ENCODE measurements at regions not wholly inside any gene's neighbourhood (a gene's known extent, or its start where the extent isn't known, plus 50 kb on each side); places are given as distances from the start of the nearest gene placed in this dataset.

DNA sequence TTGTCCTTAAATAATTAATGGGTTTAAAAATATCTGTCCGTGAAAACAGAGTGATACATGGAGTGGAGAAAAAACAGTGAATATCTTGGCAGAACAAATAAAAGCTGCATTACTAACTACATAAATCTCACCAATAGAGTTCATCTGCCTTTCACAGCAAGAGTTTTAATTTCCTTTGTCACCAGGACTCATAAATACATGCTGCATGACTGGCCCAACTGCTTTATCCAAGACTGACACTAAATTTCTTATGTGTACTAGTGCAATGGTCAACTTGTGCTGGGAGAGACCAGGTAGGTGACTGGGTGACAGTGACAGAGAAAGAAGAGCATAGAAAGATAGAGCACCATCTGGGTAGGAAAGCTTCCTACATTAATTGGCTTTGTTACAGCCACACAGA lies 402.8 kb downstream of the RAD51AP2 start:
- H3K36me3 ChIP-seq (ENCODE audit: control insufficient read depth, insufficient read depth, low read length) = no peaks in the 10 kb centered on the region; the same call in 1 of the 2 replicates
- no peak overlapping the region for H3K4me3 ChIP-seq (ENCODE audit: low read depth in 2 of 2, low read length in 2 of 2)
- TF ChIP-seq, protein P1, sequence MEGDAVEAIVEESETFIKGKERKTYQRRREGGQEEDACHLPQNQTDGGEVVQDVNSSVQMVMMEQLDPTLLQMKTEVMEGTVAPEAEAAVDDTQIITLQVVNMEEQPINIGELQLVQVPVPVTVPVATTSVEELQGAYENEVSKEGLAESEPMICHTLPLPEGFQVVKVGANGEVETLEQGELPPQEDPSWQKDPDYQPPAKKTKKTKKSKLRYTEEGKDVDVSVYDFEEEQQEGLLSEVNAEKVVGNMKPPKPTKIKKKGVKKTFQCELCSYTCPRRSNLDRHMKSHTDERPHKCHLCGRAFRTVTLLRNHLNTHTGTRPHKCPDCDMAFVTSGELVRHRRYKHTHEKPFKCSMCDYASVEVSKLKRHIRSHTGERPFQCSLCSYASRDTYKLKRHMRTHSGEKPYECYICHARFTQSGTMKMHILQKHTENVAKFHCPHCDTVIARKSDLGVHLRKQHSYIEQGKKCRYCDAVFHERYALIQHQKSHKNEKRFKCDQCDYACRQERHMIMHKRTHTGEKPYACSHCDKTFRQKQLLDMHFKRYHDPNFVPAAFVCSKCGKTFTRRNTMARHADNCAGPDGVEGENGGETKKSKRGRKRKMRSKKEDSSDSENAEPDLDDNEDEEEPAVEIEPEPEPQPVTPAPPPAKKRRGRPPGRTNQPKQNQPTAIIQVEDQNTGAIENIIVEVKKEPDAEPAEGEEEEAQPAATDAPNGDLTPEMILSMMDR (IDR thresholded peaks at IDR 0.05) = no peak
- TF ChIP-seq POLR2AphosphoS5 (IDR thresholded peaks at IDR 0.05; ENCODE audit: low read depth, low read length) = no peak
- no peak for TF ChIP-seq SIN3A (IDR thresholded peaks at IDR 0.05; ENCODE audit: borderline replicate concordance, insufficient read depth, low read depth, low read length)
- TF ChIP-seq, protein P2, sequence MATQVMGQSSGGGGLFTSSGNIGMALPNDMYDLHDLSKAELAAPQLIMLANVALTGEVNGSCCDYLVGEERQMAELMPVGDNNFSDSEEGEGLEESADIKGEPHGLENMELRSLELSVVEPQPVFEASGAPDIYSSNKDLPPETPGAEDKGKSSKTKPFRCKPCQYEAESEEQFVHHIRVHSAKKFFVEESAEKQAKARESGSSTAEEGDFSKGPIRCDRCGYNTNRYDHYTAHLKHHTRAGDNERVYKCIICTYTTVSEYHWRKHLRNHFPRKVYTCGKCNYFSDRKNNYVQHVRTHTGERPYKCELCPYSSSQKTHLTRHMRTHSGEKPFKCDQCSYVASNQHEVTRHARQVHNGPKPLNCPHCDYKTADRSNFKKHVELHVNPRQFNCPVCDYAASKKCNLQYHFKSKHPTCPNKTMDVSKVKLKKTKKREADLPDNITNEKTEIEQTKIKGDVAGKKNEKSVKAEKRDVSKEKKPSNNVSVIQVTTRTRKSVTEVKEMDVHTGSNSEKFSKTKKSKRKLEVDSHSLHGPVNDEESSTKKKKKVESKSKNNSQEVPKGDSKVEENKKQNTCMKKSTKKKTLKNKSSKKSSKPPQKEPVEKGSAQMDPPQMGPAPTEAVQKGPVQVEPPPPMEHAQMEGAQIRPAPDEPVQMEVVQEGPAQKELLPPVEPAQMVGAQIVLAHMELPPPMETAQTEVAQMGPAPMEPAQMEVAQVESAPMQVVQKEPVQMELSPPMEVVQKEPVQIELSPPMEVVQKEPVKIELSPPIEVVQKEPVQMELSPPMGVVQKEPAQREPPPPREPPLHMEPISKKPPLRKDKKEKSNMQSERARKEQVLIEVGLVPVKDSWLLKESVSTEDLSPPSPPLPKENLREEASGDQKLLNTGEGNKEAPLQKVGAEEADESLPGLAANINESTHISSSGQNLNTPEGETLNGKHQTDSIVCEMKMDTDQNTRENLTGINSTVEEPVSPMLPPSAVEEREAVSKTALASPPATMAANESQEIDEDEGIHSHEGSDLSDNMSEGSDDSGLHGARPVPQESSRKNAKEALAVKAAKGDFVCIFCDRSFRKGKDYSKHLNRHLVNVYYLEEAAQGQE (IDR thresholded peaks at IDR 0.05; ENCODE audit: insufficient read depth in 1 of 2, low read depth in 2 of 2, low read length in 1 of 2) = no peak
- no peak for TF ChIP-seq TCF7L2 (IDR thresholded peaks at IDR 0.05; ENCODE audit: low read depth, low read length)
- in situ Hi-C loops (cut with HindIII; ENCODE audit: low pct_unique_long_range_greater_than_20kb, low sequenced_read_pairs) (no loop called here), intact Hi-C loops (cut with micrococcal nuclease; ENCODE audit: unreplicated experiment) (no loop called here)
- no peaks in the 10 kb centered on the region for H3K4me1 ChIP-seq (ENCODE audit: control insufficient read depth, insufficient read depth, low read length)
- DNase-seq (ENCODE audit: low read depth, low spot score) (no peak), ATAC-seq (no peak)
- ChIA-PET CTCF (no interaction called here), POLR2A (no interaction called here)
- H3K27me3 ChIP-seq (ENCODE audit: control insufficient read depth, insufficient read depth, low read length) = no peaks in the 10 kb centered on the region
- no peak overlapping the region for H3K27ac ChIP-seq (ENCODE audit: low read length)
- no peaks in the 10 kb centered on the region for H3K9me3 ChIP-seq (ENCODE audit: control insufficient read depth, insufficient read depth, low read depth, low read length)
- BruUV-seq (replicated peaks) = no TSS peak

DNA sequence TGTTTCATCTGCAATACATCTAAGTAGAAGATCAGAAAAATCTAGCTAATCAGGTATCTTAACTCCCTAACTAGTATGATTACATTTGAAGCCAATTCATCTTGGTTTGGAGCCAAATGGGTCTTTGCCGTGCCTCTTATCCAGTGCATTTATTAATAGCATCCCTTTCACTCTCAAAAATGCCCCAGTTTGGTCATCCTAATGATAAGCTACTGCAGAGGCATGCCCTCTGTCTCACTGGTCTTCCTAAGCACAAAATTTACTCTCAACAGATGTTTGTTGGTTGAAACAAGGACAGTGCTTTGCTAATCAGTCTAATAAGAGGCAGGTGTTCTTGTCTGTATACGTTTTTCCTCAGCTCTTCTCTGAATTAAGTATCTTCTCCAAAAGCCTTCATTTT lies 403.2 kb downstream of the RAD51AP2 start:
- CTCF ChIA-PET = no interaction called here
- no peak for DNase-seq (ENCODE audit: low read depth, low spot score)
- no peaks in the 10 kb centered on the region for H3K36me3 ChIP-seq (ENCODE audit: control insufficient read depth, insufficient read depth, low read length)

More for the DNA sequence above, 403.2 kb downstream of the RAD51AP2 start:
- Histone ChIP-seq H3K4me3 (ENCODE audit: low read depth in 2 of 2, low read length in 2 of 2) (no peak overlapping the region), H3K9me3 (ENCODE audit: control insufficient read depth, insufficient read depth, low read depth, low read length) (no peaks in the 10 kb centered on the region), H3K4me1 (ENCODE audit: control insufficient read depth, insufficient read depth, low read length) (no peaks in the 10 kb centered on the region), H3K27me3 (ENCODE audit: control insufficient read depth, insufficient read depth, low read length) (no peaks in the 10 kb centered on the region), H3K27ac (ENCODE audit: low read length) (no peak overlapping the region)
- BruUV-seq (replicated peaks) = no TSS peak
- no peak for ATAC-seq
- in situ Hi-C loops (cut with HindIII; ENCODE audit: low pct_unique_long_range_greater_than_20kb, low sequenced_read_pairs) = no loop called here
- POLR2A ChIA-PET = no interaction called here
- TF ChIP-seq, protein P2 (IDR thresholded peaks at IDR 0.05; ENCODE audit: insufficient read depth in 1 of 2, low read depth in 2 of 2, low read length in 1 of 2) = no peak
- TF ChIP-seq, protein P1 (IDR thresholded peaks at IDR 0.05) = no peak
- TF ChIP-seq SIN3A (IDR thresholded peaks at IDR 0.05; ENCODE audit: borderline replicate concordance, insufficient read depth, low read depth, low read length) (no peak), TCF7L2 (IDR thresholded peaks at IDR 0.05; ENCODE audit: low read depth, low read length) (no peak)
- intact Hi-C loops (cut with micrococcal nuclease; ENCODE audit: unreplicated experiment) = no loop called here

Data from Panc1 (cell line).